Activated CD4-positive, alpha-beta T cell treated with anti-CD3 and anti-CD28 coated beads for 4 hours (primary cell): ENCODE measurements at regions not wholly inside any gene's neighbourhood (a gene's known extent, or its start where the extent isn't known, plus 50 kb on each side); places are given as distances from the start of the nearest gene placed in this dataset.
"Not testable (repeated sequence)": the region's sequence is repeated elsewhere in the genome, so short reads cannot be mapped to it uniquely, and the experiment has no call there.

Experiments used
- DNase-seq, 2 donors: peaks; one replicate each; pipeline ENCODE4 v3.0.0-alpha.2; 2020

GRCh38 chr7:68691261-68692216 lies 906.7 kb upstream of the AUTS2 start:
- DNase-seq: no peak

GRCh38 chr7:68692511-68692910 lies 905.8 kb upstream of the AUTS2 start:
- DNase-seq: no peak

GRCh38 chr7:68694656-68695055 lies 903.6 kb upstream of the AUTS2 start:
- no peak for DNase-seq

GRCh38 chr7:68697796-68698280 lies 900.4 kb upstream of the AUTS2 start:
- DNase-seq: no peak

GRCh38 chr7:68699090-68699711 lies 899.1 kb upstream of the AUTS2 start:
- no peak for DNase-seq

GRCh38 chr7:68700414-68700813 lies 897.9 kb upstream of the AUTS2 start:
- no peak for DNase-seq

- DNase-seq: no peak
Observed at GRCh38 chr7:68706291-68706690, 892.0 kb upstream of the AUTS2 start.

GRCh38 chr7:68707159-68707558 lies 891.1 kb upstream of the AUTS2 start:
- DNase-seq: no peak

GRCh38 chr7:68707958-68708357 lies 890.3 kb upstream of the AUTS2 start:
- DNase-seq: no peak

- no peak for DNase-seq
Observed at GRCh38 chr7:68712956-68713495, 885.2 kb upstream of the AUTS2 start.

GRCh38 chr7:68714135-68714534 lies 884.1 kb upstream of the AUTS2 start:
- DNase-seq: not testable (repeated sequence)

- no peak for DNase-seq
Observed at GRCh38 chr7:68715907-68716306, 882.4 kb upstream of the AUTS2 start.

GRCh38 chr7:68717176-68717575 lies 881.1 kb upstream of the AUTS2 start:
- no peak for DNase-seq

GRCh38 chr7:68718097-68718551 lies 880.2 kb upstream of the AUTS2 start:
- DNase-seq: no peak

- DNase-seq: no peak
Observed at GRCh38 chr7:68720697-68721096, 877.6 kb upstream of the AUTS2 start.

GRCh38 chr7:68722044-68722443 lies 876.2 kb upstream of the AUTS2 start:
- DNase-seq: no peak

- no peak for DNase-seq
Observed at GRCh38 chr7:68724965-68725364, 873.3 kb upstream of the AUTS2 start.

- no peak for DNase-seq
Observed at GRCh38 chr7:68725843-68726785, 872.2 kb upstream of the AUTS2 start.

GRCh38 chr7:68728720-68729119 lies 869.6 kb upstream of the AUTS2 start:
- not testable (repeated sequence) for DNase-seq

- DNase-seq: no peak
Observed at GRCh38 chr7:68729371-68729770, 868.9 kb upstream of the AUTS2 start.

- DNase-seq: no peak
Observed at GRCh38 chr7:68730194-68730593, 868.1 kb upstream of the AUTS2 start.

- no peak for DNase-seq
Observed at GRCh38 chr7:68730964-68731363, 867.3 kb upstream of the AUTS2 start.
